ENCODE measurements at regions not wholly inside any gene's neighbourhood (a gene's known extent, or its start where the extent isn't known, plus 50 kb on each side); places are given as distances from the start of the nearest gene placed in this dataset.

DNA sequence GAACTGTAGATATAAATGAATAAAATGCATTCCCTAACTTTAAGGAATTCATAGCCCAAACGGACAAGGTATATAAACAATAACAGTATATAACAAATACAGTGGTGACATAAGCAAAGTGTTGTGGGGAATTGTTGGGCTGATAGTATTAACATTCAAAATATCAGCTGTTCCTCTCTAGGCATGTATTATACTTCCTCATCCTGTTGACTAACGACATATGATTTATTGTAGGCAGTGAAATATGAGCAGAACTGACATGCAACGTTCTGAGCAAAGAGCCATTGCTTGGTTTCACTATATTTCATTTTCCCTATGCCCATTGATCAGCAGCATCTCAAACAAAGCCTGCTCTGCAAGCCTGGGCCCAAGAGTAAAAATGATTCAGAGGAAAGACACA lies 143.9 kb downstream of the PTCHD1 start:
- H2AFZ ChIP-seq (ENCODE audit: low read length), result no peak overlapping the region
- no peak overlapping the region for H3K4me2 ChIP-seq (ENCODE audit: low read depth, low read length, poor library complexity, severe bottlenecking)
- H3K27me3 ChIP-seq (ENCODE audit: insufficient read depth, low read length, poor library complexity, severe bottlenecking), result no peaks in the 10 kb centered on the region
- H4K20me1 ChIP-seq (ENCODE audit: insufficient read depth, low read length, poor library complexity, severe bottlenecking), result no peaks in the 10 kb centered on the region
- no peaks in the 10 kb centered on the region for H3K9me2 ChIP-seq (replicated peaks; ENCODE audit: low read depth, low read length)
- H3K4me1 ChIP-seq (ENCODE audit: insufficient read depth, low read length, poor library complexity, severe bottlenecking), result no peaks in the 10 kb centered on the region
- H3K9ac ChIP-seq (ENCODE audit: low read depth, low read length, poor library complexity, severe bottlenecking), result no peak overlapping the region
- H3F3A ChIP-seq (ENCODE audit: low read depth), result no peaks in the 10 kb centered on the region
- H3K36me3 ChIP-seq (ENCODE audit: insufficient read depth, low read length), result no peaks in the 10 kb centered on the region
- no peaks in the 10 kb centered on the region for H3K79me2 ChIP-seq (ENCODE audit: insufficient read depth, low read length)
- TF ChIP-seq, protein P1, sequence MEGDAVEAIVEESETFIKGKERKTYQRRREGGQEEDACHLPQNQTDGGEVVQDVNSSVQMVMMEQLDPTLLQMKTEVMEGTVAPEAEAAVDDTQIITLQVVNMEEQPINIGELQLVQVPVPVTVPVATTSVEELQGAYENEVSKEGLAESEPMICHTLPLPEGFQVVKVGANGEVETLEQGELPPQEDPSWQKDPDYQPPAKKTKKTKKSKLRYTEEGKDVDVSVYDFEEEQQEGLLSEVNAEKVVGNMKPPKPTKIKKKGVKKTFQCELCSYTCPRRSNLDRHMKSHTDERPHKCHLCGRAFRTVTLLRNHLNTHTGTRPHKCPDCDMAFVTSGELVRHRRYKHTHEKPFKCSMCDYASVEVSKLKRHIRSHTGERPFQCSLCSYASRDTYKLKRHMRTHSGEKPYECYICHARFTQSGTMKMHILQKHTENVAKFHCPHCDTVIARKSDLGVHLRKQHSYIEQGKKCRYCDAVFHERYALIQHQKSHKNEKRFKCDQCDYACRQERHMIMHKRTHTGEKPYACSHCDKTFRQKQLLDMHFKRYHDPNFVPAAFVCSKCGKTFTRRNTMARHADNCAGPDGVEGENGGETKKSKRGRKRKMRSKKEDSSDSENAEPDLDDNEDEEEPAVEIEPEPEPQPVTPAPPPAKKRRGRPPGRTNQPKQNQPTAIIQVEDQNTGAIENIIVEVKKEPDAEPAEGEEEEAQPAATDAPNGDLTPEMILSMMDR (conservative IDR thresholded peaks at IDR 0.05; ENCODE audit: low read length), result no peak
- no peak for TF ChIP-seq EZH2phosphoT487 (IDR thresholded peaks at IDR 0.05; ENCODE audit: borderline replicate concordance)
- no peak overlapping the region for H3K4me3 ChIP-seq (ENCODE audit: low read length, poor library complexity, severe bottlenecking)
- H3K9me3 ChIP-seq (ENCODE audit: insufficient read depth, low read depth, low read length), result no peaks in the 10 kb centered on the region

DNA sequence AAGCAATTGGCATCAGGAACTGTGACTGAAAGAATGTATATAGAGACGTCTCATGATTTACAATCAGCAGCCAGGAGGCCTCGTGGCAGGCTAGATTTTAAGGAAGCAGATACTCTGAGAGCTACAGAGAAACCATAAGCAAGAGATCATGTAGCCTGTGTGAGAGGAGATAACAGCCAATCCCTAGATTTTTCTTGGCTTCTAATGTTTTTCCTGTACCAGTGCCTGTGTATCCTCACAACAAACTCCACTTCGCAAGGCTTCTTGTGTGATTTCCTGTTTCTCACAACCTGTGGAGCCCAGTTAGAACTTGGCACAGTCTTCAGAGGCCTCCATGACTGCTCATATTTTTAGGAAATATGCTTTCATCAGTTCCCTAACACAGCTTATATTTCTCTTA lies 147.9 kb downstream of the PTCHD1 start:
- Histone ChIP-seq H3K27me3 (ENCODE audit: insufficient read depth, low read length, poor library complexity, severe bottlenecking) (no peaks in the 10 kb centered on the region), H2AFZ (ENCODE audit: low read length) (no peak overlapping the region), H3K9me2 (replicated peaks; ENCODE audit: low read depth, low read length) (no peaks in the 10 kb centered on the region), H3K4me1 (ENCODE audit: insufficient read depth, low read length, poor library complexity, severe bottlenecking) (no peaks in the 10 kb centered on the region), H3K9ac (ENCODE audit: low read depth, low read length, poor library complexity, severe bottlenecking) (no peak overlapping the region), H3K4me3 (ENCODE audit: low read length, poor library complexity, severe bottlenecking) (no peak overlapping the region), H3K9me3 (ENCODE audit: insufficient read depth, low read depth, low read length) (no peaks in the 10 kb centered on the region), H3F3A (ENCODE audit: low read depth) (no peaks in the 10 kb centered on the region), H3K36me3 (ENCODE audit: insufficient read depth, low read length) (no peaks in the 10 kb centered on the region), H3K4me2 (ENCODE audit: low read depth, low read length, poor library complexity, severe bottlenecking) (no peak overlapping the region), H4K20me1 (ENCODE audit: insufficient read depth, low read length, poor library complexity, severe bottlenecking) (no peaks in the 10 kb centered on the region), H3K79me2 (ENCODE audit: insufficient read depth, low read length) (no peaks in the 10 kb centered on the region)
- no peak for TF ChIP-seq EZH2phosphoT487 (IDR thresholded peaks at IDR 0.05; ENCODE audit: borderline replicate concordance)
- TF ChIP-seq, protein P1 (conservative IDR thresholded peaks at IDR 0.05; ENCODE audit: low read length), result no peak

DNA sequence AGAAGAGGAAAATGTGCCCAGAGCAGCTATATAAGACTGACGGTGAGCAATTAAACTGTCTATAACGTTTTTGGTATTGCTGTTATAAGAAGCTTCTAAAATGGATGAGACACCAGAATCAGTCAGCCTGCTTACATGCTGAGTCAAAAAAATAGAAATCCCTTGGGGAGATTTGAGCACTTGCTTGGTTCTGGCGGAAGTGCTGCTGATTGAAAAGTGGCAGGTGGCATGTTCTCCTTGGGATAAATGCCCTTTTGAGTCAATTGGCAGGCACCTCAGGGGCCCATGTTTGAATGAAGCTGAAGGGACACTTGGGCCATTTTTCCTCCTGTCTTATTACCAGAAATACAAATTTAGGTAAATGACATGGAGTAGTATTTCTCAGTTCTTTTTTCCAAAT lies 148.7 kb downstream of the PTCHD1 start:
- H3K9me2 ChIP-seq (replicated peaks; ENCODE audit: low read depth, low read length), result no peaks in the 10 kb centered on the region
- H4K20me1 ChIP-seq (ENCODE audit: insufficient read depth, low read length, poor library complexity, severe bottlenecking), result no peaks in the 10 kb centered on the region
- H3K4me2 ChIP-seq (ENCODE audit: low read depth, low read length, poor library complexity, severe bottlenecking), result no peak overlapping the region
- TF ChIP-seq EZH2phosphoT487 (IDR thresholded peaks at IDR 0.05; ENCODE audit: borderline replicate concordance), result no peak
- TF ChIP-seq, protein P1 (conservative IDR thresholded peaks at IDR 0.05; ENCODE audit: low read length), result no peak
- H3K36me3 ChIP-seq (ENCODE audit: insufficient read depth, low read length), result no peaks in the 10 kb centered on the region
- no peaks in the 10 kb centered on the region for H3K79me2 ChIP-seq (ENCODE audit: insufficient read depth, low read length)
- no peaks in the 10 kb centered on the region for H3K4me1 ChIP-seq (ENCODE audit: insufficient read depth, low read length, poor library complexity, severe bottlenecking)
- no peaks in the 10 kb centered on the region for H3K9me3 ChIP-seq (ENCODE audit: insufficient read depth, low read depth, low read length)
- no peak overlapping the region for H3K9ac ChIP-seq (ENCODE audit: low read depth, low read length, poor library complexity, severe bottlenecking)
- H3K4me3 ChIP-seq (ENCODE audit: low read length, poor library complexity, severe bottlenecking), result no peak overlapping the region
- no peaks in the 10 kb centered on the region for H3F3A ChIP-seq (ENCODE audit: low read depth)
- H3K27me3 ChIP-seq (ENCODE audit: insufficient read depth, low read length, poor library complexity, severe bottlenecking), result no peaks in the 10 kb centered on the region
- no peak overlapping the region for H2AFZ ChIP-seq (ENCODE audit: low read length)
